Hematopoietic multipotent progenitor cell treated with erythropoietin and hydrocortisone succinate and interleukin-3 and kit ligand, for 15 days (in vitro differentiated cells): ENCODE measurements at regions not wholly inside any gene's neighbourhood (a gene's known extent, or its start where the extent isn't known, plus 50 kb on each side); places are given as distances from the start of the nearest gene placed in this dataset.
"Not testable (repeated sequence)": the region's sequence is repeated elsewhere in the genome, so short reads cannot be mapped to it uniquely, and the experiment has no call there.

ENCODE experiments used
- DNase-seq: peaks from one replicate; pipeline ENCODE4 v3.0.0-alpha.2; 2015; ENCODE audit warnings: low spot score

DNA sequence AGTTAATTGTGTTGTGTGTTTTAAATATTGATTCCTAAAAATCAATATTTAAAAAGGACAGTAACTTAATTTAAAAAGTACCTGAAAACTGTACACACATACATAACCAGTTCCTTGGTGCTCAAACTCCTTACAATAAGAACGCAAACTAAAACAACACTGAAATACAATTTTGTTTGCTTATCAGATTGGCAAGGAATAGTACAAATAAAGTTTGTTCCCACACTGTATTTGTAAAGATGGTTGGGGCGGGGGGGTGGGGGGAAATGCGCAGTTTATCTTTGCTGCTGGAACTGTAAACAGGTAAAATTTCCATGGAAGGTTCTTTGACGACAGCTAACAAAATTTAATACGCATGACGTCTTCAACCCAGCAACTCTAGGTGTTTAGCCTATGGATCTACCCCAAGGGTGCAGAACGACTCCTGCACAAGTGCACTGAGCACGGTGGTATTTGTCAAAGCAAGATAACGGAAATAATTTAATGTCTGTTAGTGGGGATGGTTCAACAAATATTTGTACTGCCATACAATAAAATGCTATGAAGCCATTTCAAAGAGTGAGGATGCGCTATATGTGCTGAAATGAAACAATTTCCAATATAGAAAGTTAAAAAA lies 96.5 kb downstream of the ING1 start:
- no peak for DNase-seq

DNA sequence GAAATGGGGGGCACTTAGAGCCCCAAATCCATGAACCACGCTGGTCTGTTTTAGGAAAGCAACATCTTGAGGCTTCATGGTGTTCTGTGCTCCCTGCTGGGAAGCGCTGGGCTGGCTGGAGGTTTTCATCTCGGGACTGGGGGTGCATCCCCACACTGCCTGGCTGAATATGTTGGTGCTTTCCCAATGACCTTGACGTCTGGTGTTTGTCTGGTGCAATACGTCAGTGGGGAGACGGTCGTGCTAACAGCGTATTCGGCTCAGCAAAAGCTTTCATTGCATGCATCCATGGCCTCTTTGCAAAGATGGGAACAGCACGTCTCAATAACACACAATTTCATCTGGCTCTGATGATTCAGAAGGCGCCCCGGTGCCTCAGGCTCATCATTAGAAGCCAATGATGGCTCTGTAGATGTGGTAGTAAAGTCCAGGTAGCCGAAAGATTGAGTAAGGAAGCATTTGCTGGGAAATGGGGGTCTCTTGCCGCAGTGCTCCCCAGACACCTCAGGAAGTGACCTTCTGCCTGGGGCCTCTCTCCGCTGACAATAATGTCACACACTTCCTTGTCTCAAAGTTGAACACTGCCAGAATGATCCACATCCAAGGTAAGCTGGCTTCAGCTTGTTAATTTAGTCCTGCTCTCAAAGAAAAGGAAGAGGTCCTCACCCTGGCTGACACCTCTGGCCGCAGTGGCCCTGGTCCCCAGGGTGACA lies 97.7 kb downstream of the ING1 start:
- DNase-seq, result no peak

DNA sequence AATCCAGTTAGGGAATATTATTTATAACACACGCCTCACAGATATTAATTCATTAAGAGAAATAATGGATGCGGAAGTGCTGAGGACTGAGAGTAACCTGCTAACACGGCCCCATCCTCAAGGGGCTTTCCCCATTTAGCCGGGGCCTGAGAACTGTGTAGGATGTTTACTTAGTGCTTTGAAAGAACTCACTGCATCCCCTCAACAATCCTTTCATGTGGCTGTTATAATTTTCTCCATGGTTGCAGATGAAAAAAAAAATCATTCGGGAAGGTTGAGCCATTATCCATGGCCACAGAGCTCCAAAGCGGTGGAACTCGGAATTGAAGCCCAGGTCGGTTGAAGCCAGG lies 98.2 kb downstream of the ING1 start:
- no peak for DNase-seq

DNA sequence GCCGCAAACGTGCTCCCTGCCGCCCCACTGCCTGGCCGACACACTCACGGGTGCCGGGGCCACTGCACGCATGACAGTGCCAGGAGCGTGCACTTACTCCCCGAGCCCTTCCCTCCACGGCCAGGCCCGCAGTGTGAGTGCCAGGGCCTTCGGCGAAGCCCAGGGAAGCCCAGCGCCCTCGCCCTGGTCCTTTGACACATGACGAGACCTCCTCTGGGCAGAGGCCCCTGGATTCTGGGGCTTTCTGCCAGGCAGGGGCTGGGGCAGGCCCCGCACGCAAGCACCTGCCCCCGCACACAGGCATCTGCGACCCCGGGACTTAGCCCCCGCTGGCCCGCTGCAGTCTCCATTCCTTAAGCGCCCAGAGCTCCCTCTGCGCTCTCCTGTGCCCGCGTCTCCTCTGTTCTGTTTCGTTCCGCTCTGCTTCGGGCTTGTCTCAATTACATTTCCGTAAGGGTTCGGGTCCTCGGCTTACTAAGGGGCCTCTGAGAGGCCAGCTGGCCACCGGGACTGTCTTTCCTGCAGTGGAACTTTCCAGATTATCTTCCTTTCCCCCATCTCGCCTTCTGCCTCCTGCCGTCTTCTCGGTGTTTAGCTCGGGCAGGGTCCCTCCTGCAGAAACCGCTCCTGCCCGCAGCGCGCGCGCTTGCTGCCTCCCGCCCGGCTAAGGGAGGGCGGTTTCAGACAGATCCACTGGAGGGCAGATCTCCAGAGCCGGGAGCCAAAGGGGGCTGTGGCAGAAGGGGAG lies 98.8 kb downstream of the ING1 start:
- DNase-seq, result no peak

DNA sequence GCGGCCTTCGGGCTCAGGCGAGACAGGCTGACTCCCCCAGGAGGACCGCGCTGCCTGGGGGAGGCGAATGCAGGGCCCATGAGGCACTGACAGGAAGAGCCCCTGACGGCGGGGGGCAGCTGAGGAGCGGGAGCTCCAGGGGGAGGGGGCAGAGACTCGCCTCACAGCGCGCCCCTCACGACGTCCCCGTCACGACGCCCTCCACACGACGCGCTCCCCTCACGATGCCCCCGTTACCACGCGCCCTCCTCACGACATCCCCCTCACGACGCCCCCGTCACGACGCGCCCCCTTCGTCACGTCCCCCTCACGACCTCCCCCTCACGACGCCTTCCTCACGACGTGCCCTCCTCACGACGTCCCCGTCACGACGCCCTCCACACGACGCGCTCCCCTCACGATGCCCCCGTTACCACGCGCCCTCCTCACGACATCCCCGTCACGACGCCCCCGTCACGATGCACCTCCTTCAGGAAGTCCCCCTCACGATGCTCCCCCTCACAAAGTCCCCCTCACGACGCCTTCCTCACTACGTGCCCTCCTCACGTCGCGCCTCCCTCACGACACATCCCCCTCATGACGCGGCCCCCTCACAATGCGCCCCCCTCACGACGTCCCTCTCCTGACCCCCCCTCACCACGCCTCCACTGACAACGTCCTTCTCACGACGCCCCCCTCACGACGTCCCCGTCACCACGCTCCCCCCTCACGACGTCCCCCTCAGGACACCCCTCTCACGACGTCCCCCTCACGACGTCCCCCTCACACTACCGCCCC lies 99.6 kb downstream of the ING1 start:
- DNase-seq, result no peak

DNA sequence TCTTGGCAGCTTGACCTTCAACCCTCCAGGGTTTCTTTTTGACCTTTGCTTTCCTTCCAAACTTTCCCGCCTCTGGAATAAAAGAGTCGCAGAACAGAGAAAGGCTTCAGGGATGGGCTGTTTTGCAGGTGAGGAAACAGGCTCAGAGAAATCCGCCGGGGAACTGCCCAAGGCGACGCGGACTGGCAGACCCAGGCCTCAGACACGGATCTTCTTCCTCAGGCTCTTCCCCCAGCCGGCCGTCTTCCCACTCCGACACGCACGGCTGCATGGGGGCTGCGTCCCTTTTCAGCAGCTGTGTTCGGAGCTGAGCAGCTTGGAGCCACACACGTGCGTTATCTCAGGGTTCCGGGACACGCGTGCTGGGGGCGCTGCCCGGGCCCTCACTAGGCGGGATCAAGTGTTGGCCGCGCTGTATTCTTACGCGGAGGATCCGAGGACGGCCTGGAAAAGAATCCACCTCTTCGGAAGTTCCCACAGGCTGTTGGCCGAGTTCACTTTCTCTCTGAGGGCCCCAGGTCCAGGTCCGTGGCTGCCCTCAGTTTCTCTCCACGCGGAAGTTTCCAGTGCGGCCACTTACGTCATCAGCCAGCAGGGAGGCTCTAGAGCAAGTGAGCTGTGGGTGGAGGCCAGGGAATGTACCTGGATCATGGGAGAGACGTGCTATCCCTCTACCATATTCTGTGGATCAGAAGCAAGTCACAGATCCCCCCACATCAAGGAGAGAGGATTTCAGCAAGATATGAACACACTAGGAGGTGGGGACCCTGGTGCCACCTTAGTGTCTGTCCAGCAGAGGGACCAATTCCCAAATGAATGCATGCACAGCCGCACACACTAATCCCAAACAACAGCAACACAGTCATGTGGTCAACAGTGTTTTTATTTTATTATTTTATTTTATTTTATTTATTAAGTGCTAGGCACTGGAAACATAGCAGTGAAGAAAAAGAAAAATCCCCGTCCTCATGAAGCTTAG lies 100.4 kb downstream of the ING1 start:
- no peak for DNase-seq

DNA sequence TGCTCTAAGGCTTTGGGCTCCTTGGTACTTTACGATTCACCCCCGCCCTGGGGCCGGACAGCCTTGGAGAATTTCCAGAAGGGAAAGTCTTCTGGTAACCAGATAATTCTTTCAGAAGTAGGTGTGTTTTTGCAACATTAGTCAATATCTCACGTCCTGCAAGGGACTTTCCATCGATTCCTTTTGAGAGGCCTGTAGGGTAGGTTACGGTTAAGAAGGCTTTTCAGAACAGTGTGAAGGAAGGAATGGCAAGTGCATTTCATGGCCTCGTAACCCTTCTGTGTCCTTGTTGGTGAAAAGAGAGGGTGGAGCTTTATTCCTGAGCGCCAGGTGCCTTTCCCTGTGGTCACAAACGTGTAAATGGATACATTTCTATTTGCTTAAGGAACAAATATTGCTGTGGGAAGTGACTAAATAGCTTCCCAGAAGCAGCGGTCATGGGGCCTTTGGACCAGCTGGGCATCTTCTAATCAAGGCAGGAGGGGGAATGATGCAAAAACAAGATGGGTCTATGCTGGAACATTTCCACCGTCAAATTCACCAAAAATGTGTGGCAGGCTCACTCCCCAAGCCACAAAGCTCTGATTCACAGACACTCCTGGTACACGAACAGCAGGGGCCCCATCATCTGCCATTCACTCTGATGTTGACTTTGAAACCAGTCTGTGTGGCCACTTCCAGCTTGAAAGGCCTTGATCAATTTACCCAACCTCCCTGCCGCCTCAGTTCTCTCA lies 99.2 kb downstream of the ANKRD10 start:
- DNase-seq, result no peak

DNA sequence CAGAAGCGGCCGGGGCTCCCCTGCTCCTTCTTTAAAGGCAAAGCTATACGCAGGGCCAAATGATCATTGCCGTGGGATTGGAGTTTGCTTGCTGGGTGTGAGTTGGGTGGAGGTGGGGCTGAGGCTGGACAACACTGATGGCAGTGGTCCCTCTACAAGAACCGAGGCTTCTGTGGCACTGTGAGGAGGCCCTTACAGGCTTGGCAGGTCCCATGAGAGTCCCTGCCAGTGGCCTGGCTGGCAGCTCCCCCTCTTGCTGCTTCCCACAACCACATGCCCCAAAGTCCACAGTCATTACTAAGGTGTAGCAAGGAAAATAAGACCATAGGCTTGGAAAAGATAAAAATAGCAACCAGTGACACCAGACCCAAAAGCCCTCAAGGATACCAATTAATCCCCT lies 98.4 kb downstream of the ANKRD10 start:
- DNase-seq, result no peak

DNA sequence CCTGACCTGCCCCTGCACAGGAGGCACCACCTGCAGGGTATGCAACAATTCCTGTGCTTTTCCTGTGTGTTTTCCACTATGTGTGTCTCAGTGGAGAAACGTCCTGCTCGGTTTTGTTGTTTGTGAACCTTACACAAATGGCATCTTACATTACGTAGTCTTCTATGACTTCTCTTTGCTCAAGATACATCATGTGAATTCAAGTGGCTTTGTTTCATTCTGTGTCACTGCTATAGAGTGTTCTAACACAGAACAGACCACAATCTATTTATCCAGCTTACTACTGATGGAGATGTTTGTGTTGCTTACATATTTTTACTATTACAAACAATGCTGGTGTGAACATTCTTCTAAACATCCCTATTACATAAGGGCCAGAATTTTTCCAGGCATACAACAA lies 97.7 kb downstream of the ANKRD10 start:
- no peak for DNase-seq

DNA sequence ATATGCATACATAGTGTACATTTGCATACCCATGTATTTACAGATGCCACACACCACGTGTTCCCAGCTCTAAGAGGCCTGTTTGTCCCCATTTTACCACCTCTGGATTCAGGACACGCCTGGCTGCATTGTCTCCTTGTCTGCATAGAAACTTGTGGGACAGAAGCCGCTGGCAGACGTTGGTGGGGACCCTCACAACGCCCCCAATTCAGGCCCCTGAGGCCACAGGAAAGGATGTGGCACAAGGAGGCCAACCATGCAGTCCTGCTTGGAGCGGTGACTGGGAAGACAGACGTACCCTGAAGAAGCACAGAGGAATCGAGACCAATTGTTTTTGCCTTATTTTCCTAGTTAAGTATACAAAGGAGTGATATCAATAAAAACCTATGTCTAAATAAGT lies 96.1 kb downstream of the ANKRD10 start:
- no peak for DNase-seq

DNA sequence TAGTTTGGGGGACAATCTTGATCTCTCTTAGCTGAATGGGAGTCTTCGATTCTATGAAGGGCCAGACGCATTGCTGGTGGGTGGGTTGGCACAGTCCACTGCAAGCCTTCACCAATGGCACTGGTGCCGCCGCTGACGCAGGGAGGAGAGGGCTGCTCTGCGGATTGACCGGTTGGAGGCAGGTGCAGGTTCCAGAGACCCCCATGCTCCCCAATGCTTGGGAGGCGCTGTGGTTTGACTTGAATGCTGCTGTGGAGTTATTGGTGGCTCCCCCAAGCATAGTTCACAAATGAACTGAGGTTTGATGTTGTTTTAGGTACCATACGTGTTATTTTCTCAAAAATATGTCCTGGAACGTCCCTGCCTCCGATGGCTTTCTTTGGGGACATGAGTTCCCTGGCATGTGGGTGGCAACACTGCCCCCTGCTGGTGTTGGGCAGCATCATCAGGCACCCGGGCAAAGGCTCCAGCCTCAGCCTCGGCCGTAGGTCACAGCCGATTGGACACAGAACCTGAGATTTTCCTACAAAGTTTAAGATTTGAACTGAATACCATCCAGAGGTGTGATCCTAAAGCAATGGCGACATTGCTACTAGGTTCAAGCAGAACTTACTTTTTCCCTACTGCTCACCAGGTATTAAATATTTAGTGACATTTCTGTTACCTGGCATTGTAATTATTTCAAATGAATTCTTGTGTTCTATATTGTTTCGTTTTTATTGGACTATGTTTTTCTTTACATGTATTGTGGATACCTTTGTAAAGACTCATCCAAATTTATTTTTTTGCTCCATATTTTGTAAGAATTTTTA lies 95.5 kb downstream of the ANKRD10 start:
- DNase-seq, result peak; percentile 66

DNA sequence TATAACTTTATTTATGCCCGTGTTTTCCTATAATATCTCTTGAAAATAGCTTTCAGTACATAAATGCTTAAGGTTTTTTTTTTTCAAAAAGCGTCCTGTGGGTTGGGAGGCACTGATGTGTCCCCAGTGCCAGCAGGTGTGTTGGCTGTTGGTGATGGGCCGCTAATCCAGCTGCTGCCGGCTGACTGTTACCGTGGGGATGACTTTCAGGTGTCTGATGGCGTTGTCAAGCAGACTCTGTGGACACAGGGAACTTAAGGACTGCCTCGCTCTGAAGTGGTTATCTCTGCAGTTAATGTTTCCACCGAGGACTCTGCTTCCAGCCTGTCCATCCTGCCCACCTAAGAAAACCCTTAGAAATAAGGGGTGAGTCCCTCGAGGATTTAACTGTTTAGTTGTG lies 94.5 kb downstream of the ANKRD10 start:
- no peak for DNase-seq

DNA sequence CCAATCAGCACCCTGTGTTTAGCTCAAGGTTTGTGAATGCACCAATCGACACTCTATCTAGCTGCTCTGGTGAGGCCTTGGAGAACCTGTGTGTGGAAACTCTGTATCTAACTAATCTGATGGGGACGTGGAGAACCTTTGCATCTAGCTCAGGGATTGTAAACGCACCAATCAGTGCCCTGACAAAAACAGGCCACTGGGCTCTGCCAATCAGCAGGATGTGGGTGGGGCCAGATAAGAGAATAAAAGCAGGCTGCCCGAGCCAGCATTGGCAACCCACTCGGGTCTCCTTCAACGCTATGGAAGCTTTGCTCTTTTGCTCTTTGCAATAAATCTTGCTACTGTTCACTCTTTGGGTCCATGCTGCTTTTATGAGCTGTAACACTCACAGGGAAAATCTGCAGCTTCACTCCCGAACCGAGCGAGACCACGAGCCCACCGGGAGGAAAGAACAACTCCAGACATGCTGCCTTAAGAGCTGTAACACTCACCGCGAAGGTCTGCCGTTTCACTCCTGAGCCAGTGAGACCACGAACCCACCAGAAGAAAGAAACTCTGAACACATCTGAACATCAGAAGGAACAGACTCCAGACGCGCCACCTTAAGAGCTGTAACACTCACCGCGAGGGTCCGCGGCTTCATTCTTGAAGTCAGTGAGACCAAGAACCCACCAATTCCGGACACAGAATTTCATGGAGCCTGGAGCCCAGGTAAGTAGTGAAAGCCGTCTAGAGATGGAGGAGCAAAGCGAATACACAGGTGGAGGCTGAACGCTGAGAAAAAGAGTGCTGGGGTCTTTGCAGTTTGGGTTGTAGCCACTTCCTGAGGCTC lies 92.8 kb downstream of the ANKRD10 start:
- DNase-seq, result not testable (repeated sequence)

DNA sequence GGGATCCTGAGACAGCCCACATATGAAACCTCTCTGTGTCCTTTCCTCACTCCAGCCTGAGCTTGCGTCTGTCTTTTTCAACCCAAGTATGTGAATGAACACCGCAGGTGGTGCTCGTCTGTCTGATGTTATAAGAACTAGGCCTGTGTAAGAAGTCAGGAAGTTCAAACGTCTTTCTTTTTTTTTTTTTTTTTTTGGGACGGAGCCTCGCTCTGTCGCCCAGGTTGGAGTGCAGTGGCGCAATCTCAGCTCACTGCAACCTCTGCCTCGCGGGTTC lies 92.3 kb downstream of the ANKRD10 start:
- no peak for DNase-seq

DNA sequence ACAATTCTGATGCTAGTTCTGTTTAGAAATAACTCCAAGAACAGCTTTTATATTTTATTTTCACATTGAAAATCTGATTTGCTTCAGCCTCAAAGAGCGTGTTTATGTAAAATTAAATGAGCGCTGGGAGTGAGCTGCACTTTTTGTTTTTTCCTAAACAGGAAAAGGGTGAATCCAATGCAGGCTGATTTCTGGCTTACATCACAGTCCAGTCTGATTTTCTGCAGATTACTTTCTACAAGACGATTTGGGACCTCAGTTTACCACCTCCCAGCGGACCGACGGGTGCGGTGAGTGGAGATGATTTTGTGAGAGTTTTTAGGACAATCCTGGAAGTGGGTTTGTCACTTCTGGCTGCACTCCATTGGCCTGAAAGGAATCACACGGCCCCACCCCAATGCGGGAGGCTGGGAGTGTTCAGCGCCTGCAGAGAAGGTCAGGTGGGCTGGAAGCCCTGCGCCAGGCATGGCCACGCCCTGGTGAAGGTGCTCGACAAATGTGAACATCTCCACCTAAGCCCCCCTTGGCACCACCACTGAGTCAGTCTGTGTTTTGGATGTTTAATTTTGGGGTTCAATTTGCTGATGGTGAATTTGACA lies 90.1 kb downstream of the ANKRD10 start:
- no peak for DNase-seq

DNA sequence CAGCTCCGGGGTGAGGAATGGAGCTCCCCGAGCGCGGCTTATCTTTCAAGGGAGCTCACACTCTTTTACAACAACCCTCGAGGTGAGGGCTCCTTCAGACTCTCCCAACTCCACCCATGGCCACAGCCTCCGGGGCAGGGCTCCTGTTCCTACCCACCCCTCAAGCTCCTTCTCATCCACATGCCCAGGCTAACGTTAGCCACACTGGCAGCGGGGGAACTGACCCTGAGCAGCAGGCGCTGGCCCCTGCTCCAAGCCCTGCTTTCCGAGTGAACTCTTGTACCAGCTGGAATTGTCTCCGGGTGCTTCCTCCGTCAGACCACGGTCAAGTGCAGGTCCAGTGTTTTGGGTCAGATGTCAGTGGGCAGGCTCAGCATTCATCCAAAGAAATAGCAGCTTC lies 89.4 kb downstream of the ANKRD10 start:
- DNase-seq, result no peak

DNA sequence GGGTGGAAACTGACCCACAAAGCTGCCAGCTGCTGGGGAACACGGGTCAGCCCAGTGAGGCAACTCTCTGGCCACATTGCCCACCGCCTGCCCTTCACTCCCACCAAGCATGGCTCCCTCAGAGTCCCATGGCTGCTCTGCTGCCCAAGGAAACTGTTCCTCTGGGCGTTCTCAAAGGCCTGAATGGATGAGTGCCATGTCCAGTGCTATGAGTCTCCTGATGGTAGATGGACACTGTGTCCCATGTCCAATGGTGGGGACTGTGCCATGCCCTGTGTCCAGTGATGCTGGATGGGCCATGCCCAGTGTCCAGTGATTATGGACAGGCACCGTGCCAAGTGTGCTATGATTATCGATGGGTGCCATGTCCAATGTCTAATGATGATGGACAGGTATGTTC lies 88.8 kb downstream of the ANKRD10 start:
- DNase-seq, result no peak

DNA sequence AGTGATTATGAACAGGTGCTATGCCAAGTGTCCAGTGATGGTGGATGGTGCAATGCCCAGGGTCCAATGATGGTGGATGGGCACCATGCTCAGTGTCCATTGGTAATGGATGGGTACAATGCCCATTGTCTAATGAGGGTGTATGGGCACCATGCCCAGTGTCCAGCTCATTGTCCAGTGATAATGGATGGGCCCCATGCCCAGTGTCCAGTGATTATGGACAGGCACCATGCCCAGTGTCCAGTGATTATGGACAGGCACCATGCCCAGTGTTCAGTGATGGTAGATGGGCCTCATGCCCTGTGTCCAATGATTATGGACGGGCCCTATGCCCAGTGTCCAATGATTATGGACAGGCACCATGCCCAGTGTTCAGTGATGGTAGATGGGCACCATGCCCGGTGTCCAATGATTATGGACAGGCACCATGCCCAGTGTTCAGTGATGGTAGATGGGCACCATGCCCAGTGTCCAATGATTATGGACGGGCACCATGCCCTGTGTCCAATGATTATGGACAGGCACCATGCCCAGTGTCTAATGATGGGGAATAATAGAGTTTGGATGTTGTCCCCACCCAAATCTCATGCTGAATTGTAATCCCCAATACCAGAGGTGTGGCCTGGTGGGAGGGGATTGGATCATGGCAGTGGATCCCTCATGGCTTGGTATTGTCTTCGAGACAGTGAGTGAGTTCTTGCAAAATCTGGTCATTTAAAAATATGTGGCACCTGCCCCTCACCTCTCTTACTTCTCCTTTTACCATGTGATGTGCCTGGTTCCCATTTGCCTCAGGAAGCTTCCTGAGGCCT lies 87.8 kb downstream of the ANKRD10 start:
- no peak for DNase-seq
